Left lung (tissue), 4 donors: ENCODE measurements at regions not wholly inside any gene's neighbourhood (a gene's known extent, or its start where the extent isn't known, plus 50 kb on each side); places are given as distances from the start of the nearest gene placed in this dataset.

Experiments used
- ATAC-seq: fragments of 200-7000 bp; cut with Tn5 transposase; one replicate; pipeline ENCODE4 v1.9.1; 2020; ENCODE audit warnings: moderate library complexity
- DNase-seq, 4 donors: peaks; one replicate each; pipeline ENCODE4 v3.0.0-alpha.2; 2013 to 2020
- H3K27ac ChIP-seq, 2 donors: fragments of 200-600 bp; sonication (generic) in 1 of 2; one replicate each; pipeline versions ENCODE4 v1.5.0 to v1.8.0; 2020 to 2021
- H3K27me3 ChIP-seq, 2 donors: fragments of 200-600 bp; sonication (generic) in 1 of 2; one replicate each; pipeline versions ENCODE4 v1.5.0 to v1.8.0; 2020 to 2021
- H3K36me3 ChIP-seq, 2 donors: fragments of 200-600 bp; sonication (generic) in 1 of 2; one replicate each; pipeline versions ENCODE4 v1.5.0 to v1.8.0; 2020 to 2021
- H3K4me1 ChIP-seq, 2 donors: fragments of 200-600 bp; one replicate each; pipeline ENCODE4 v1.8.0; 2021
- H3K4me3 ChIP-seq, 2 donors: fragments of 200-600 bp; sonication (generic) in 1 of 2; one replicate each; pipeline versions ENCODE4 v1.5.0 to v1.8.0; 2020 to 2021; ENCODE audit warnings: mild to moderate bottlenecking in 1 of 2
- H3K9me3 ChIP-seq, 2 donors: fragments of 200-600 bp; sonication (generic) in 1 of 2; one replicate each; pipeline versions ENCODE4 v1.5.0 to v1.8.0; 2020 to 2021
- CTCF ChIP-seq, 2 donors: fragments of 200-600 bp; sonication (generic) in 1 of 2; IDR thresholded peaks; one replicate each; pipeline versions ENCODE4 v1.5.0 to v1.8.0; 2021; ENCODE audit warnings: antibody characterized with exemption in 2 of 2
- intact Hi-C, 2 donors: fragments of 100-400 bp; cut with DNase I; formaldehyde crosslinking; loops; one replicate each; pipeline versions ENCODE4 v1.11.2 to v1.14.2; 2022
- donor health status: DM: no; HTN: yes; CAD: no.
- donor health status: DM: no; HTN: no; CAD: no.

DNA sequence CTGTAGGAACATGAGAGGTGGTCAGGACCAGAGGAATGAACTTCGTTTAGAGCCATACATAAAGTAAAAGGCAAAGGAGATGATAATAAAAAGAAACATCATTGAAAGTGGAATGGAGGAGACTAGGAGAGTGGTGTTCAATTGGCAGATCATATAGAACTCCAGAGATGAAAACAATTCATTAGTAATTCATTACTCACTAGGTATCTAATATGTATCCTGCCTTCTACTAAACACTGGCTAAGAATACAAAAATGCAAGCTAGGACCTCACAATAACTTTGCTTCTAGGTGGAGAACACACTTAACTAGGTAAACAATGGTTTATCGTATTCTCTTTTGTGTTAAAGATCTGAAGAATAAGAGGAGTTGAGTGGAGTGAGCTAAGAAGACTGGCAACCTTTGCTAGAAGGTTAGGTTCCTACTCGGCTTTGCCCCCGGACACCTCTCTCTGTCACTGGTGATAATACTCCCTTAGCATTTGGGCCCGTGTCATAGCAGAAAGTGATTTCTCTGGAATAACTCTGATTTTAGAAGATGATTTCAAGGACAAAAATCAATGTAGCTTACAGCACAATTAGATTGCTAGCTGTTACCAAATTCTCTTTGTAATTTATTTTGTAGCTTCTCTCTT, 88.6 kb upstream of the IFNE start:
- ATAC-seq, result no peak
- H3K27ac ChIP-seq, result no peak overlapping the region
- DNase-seq, result no peak
- intact Hi-C loops, result no loop called here
- no peaks in the 10 kb centered on the region for H3K4me1 ChIP-seq
- TF ChIP-seq CTCF (IDR thresholded peaks at IDR 0.05), result no peak
- no peak overlapping the region for H3K4me3 ChIP-seq
- peaks cover 27 to 34% of the 10 kb centered on the region in 2 donors for H3K27me3 ChIP-seq
- H3K9me3 ChIP-seq, result no peaks in the 10 kb centered on the region
- no peaks in the 10 kb centered on the region for H3K36me3 ChIP-seq

GRCh38 chr9:21574261-21574660, 92.1 kb upstream of the IFNE start:
- intact Hi-C loops, result no loop called here
- DNase-seq (no peak), ATAC-seq (no peak)
- Histone ChIP-seq H3K4me3 (no peak overlapping the region), H3K27ac (no peak overlapping the region), H3K36me3 (no peaks in the 10 kb centered on the region), H3K9me3 (no peaks in the 10 kb centered on the region), H3K27me3 (peaks cover 3 to 6% of the 10 kb centered on the region in 2 donors), H3K4me1 (no peaks in the 10 kb centered on the region)
- no peak for TF ChIP-seq CTCF (IDR thresholded peaks at IDR 0.05)

DNA sequence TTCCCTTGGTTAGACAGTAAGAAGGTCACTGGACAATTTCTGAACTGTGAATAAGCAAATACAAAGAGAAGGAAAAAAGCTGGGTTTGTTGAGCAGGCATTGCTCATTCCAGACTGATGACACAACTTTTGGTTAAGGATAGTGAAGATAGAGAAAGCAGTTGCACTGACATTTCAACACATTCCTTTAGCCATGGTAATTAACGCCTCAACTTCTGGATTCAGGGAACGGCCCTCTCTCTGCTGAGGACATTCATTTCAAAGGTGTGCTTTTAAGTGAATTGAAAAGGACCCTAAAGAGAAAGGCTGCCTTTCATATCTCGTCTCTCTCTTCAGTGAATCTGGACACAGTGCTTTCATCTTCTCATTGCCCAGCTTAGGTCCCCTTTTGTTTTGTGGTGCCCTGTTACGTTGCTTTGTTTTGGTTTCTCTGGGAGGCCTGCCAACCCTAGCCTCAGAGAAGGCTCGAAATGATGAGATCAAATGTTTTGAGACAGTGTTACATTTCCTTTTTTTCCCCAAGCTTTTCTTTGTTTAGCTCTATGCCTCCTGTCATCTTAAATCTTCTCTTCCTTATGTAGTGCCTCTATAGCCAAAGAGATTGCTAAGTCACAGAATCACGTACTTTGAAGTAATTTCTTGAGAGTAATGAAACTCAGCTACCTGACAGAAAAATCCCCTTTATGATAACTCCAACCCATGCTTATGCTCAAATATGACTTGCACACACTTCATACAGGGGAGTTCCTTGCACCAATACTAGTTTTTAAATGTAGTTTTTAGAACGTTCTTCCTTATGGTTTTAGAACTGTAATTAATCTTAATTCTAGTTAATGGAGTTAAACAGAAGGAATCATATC, 94.4 kb upstream of the IFNE start:
- no peaks in the 10 kb centered on the region for H3K9me3 ChIP-seq
- H3K36me3 ChIP-seq, result no peaks in the 10 kb centered on the region
- peak; percentile 52 for ATAC-seq
- no peak for DNase-seq
- no peaks in the 10 kb centered on the region for H3K4me1 ChIP-seq
- no peak overlapping the region for H3K4me3 ChIP-seq
- intact Hi-C loops, result no loop called here
- TF ChIP-seq CTCF (IDR thresholded peaks at IDR 0.05), result no peak
- H3K27ac ChIP-seq, result no peak overlapping the region
- H3K27me3 ChIP-seq, result peaks cover 0 to 4% of the 10 kb centered on the region in 2 donors

- ATAC-seq, result no peak
- DNase-seq, result no peak
- Histone ChIP-seq H3K27ac (no peak overlapping the region), H3K4me3 (no peak overlapping the region), H3K27me3 (peaks cover 0 to 4% of the 10 kb centered on the region in 2 donors), H3K9me3 (no peaks in the 10 kb centered on the region), H3K4me1 (no peaks in the 10 kb centered on the region), H3K36me3 (no peaks in the 10 kb centered on the region)
- intact Hi-C loops, result no loop called here
- TF ChIP-seq CTCF (IDR thresholded peaks at IDR 0.05), result no peak
Observed at GRCh38 chr9:21579247-21579671, 97.1 kb upstream of the IFNE start.

- Histone ChIP-seq H3K9me3 (no peaks in the 10 kb centered on the region), H3K27ac (no peak overlapping the region), H3K36me3 (no peaks in the 10 kb centered on the region), H3K27me3 (peaks cover 0 to 4% of the 10 kb centered on the region in 2 donors), H3K4me3 (no peak overlapping the region), H3K4me1 (no peaks in the 10 kb centered on the region)
- intact Hi-C loops, result no loop called here
- DNase-seq (no peak), ATAC-seq (no peak)
- no peak for TF ChIP-seq CTCF (IDR thresholded peaks at IDR 0.05)
Observed at GRCh38 chr9:21579743-21580142, 97.6 kb upstream of the IFNE start.
